IMR-90 (cell line): ENCODE measurements at regions not wholly inside any gene's neighbourhood (a gene's known extent, or its start where the extent isn't known, plus 50 kb on each side); places are given as distances from the start of the nearest gene placed in this dataset.

Experiments
- ATAC-seq: fragments of 200-7000 bp; cut with Tn5 transposase; 2 replicates; pipeline ENCODE4 v1.9.1; 2020; ENCODE audit warnings: low read depth, mild to moderate bottlenecking, moderate library complexity
- BruUV-seq: library from RNA; stranded (reverse); fragments of 400-500 nt; replicated peaks from 2 replicates; lab custom pipeline; 2021; lab: Mats Ljungman, UMichigan
- CTCF ChIA-PET: fragments of 300-600 bp; formaldehyde crosslinking; extraction: SDS; loops from one replicate; lab custom pipeline; 2021; ENCODE audit warnings: antibody characterized with exemption; lab: Yijun Ruan, JAX
- POLR2A ChIA-PET: fragments of 300-600 bp; sonication (Branson Sonifier 250); formaldehyde crosslinking; loops from one replicate; lab custom pipeline; 2022; ENCODE audit warnings: antibody characterized with exemption; ENCODE audit not compliant: unreplicated experiment; lab: Charles Lee
- DNase-seq: peaks from one replicate; pipeline ENCODE4 v3.0.0; 2013
- H2AFZ ChIP-seq: replicated peaks from 2 replicates; pipeline ENCODE3; 2013; ENCODE audit warnings: low read length, mild to moderate bottlenecking; ENCODE audit not compliant: poor library complexity
- H2AK5ac ChIP-seq: 2 replicates; pipeline ENCODE4 v1.6.1; 2013; ENCODE audit warnings: low read depth, low read length, inconsistent platforms
- H2AK9ac ChIP-seq: replicated peaks from 2 replicates; pipeline ENCODE3; 2013; ENCODE audit warnings: mild to moderate bottlenecking, low read depth, low read length, moderate library complexity; ENCODE audit not compliant: poor library complexity
- H2BK120ac ChIP-seq: 2 replicates; pipeline ENCODE4 v1.6.1; 2013; ENCODE audit warnings: low read depth, low read length, inconsistent platforms
- H2BK15ac ChIP-seq: 3 replicates; pipeline ENCODE4 v1.6.1; 2013; ENCODE audit warnings: low read depth, low read length, inconsistent platforms
- H2BK20ac ChIP-seq: 2 replicates; pipeline ENCODE4 v1.6.1; 2013; ENCODE audit warnings: low read depth, mild to moderate bottlenecking, inconsistent platforms, low read length, moderate library complexity
- H2BK5ac ChIP-seq: 2 replicates; pipeline ENCODE4 v1.6.1; 2013; ENCODE audit warnings: mild to moderate bottlenecking, low read depth, low read length, inconsistent platforms; ENCODE audit not compliant: poor library complexity, severe bottlenecking
- H3K14ac ChIP-seq: replicated peaks from 2 replicates; pipeline ENCODE4 v1.6.1; 2013; ENCODE audit warnings: low read depth, low read length, inconsistent platforms
- H3K18ac ChIP-seq: 2 replicates; pipeline ENCODE4 v1.6.1; 2013; ENCODE audit warnings: low read depth, low read length, control low read depth
- H3K23ac ChIP-seq: 2 replicates; pipeline ENCODE4 v1.6.1; 2013; ENCODE audit warnings: low read depth, low read length, inconsistent platforms
- H3K27ac ChIP-seq: 2 replicates; pipeline ENCODE4 v1.5.1; 2013; ENCODE audit warnings: mild to moderate bottlenecking, control low read depth, low read length; ENCODE audit not compliant: insufficient read depth
- H3K27me3 ChIP-seq: 2 replicates; pipeline ENCODE4 v1.6.1; 2013; ENCODE audit warnings: low read length; ENCODE audit not compliant: control insufficient read depth, insufficient read depth
- H3K36me3 ChIP-seq: 2 replicates; pipeline ENCODE4 v1.6.1; 2013; ENCODE audit warnings: low read length, mixed read lengths; ENCODE audit not compliant: control insufficient read depth, insufficient read depth
- H3K4ac ChIP-seq: 2 replicates; pipeline ENCODE4 v1.6.1; 2013; ENCODE audit warnings: low read depth, low read length, inconsistent platforms
- H3K4me1 ChIP-seq: 2 replicates; pipeline ENCODE4 v1.6.1; 2013; ENCODE audit warnings: low read length, mixed read lengths; ENCODE audit not compliant: control insufficient read depth, insufficient read depth
- H3K4me2 ChIP-seq: 2 replicates; pipeline ENCODE4 v1.6.1; 2013; ENCODE audit warnings: low read depth, mild to moderate bottlenecking, control low read depth, low read length, moderate library complexity
- H3K4me3 ChIP-seq: 2 replicates; pipeline ENCODE4 v1.5.1; 2013; ENCODE audit warnings: low read depth, mild to moderate bottlenecking, control low read depth, low read length, moderate library complexity; ENCODE audit not compliant: insufficient read depth
- H3K56ac ChIP-seq: 2 replicates; pipeline ENCODE4 v1.6.1; 2013; ENCODE audit warnings: low read length, inconsistent platforms; ENCODE audit not compliant: insufficient read depth; ENCODE audit errors: extremely low read depth
- H3K79me1 ChIP-seq, 2 experiments: 2 replicates each; pipeline ENCODE4 v1.6.1; 2013; ENCODE audit warnings: low read length in 2 of 2, inconsistent platforms in 1 of 2, low read depth in 1 of 2
- H3K9ac ChIP-seq: 2 replicates; pipeline ENCODE4 v1.6.1; 2013; ENCODE audit warnings: low read depth, low read length, control low read depth
- H3K9me1 ChIP-seq: 2 replicates; pipeline ENCODE4 v1.6.1; 2013; ENCODE audit warnings: low read length, inconsistent platforms; ENCODE audit not compliant: insufficient read depth
- H3K9me3 ChIP-seq: 2 replicates; pipeline ENCODE4 v1.6.1; 2013; ENCODE audit warnings: low read length; ENCODE audit not compliant: control insufficient read depth, insufficient read depth
- H4K20me1 ChIP-seq: 2 replicates; pipeline ENCODE4 v1.6.1; 2013; ENCODE audit warnings: low read length, inconsistent platforms; ENCODE audit not compliant: insufficient read depth
- H4K5ac ChIP-seq: 2 replicates; pipeline ENCODE4 v1.6.1; 2013; ENCODE audit warnings: mild to moderate bottlenecking, low read depth, low read length, control low read depth
- H4K8ac ChIP-seq, 2 experiments: 2 replicates each; pipeline ENCODE4 v1.6.1; 2013; ENCODE audit warnings: low read depth in 2 of 2, low read length in 2 of 2, control low read depth in 1 of 2, inconsistent platforms in 1 of 2
- H4K91ac ChIP-seq: 2 replicates; pipeline ENCODE4 v1.6.1; 2013; ENCODE audit warnings: low read depth, low read length, inconsistent platforms; ENCODE audit not compliant: insufficient read depth
- MAZ ChIP-seq: IDR thresholded peaks from 2 replicates; pipeline ENCODE4 v1.6.1; 2012; ENCODE audit warnings: low read depth, mild to moderate bottlenecking, low read length, improper control_type of control experiment, moderate library complexity, borderline replicate concordance
- POLR2A ChIP-seq: IDR thresholded peaks from 2 replicates; pipeline ENCODE4 v1.6.1; 2012; ENCODE audit warnings: mild to moderate bottlenecking, low read depth, low read length
- SMC3 ChIP-seq: fragments of 150-350 bp; IDR thresholded peaks from 2 replicates; pipeline ENCODE4 v1.6.1; 2016; ENCODE audit warnings: low read depth, mild to moderate bottlenecking, antibody characterized with exemption, low read length, moderate library complexity
- WGBS, 2 experiments: methylation state at CpG; one replicate each; pipeline versions ENCODE4 v1.1.5 to v1.1.7; 2013; ENCODE audit warnings: missing lambda C conversion rate in 2 of 2; ENCODE audit not compliant: insufficient read length in 1 of 2; ENCODE audit errors: extremely low coverage in 2 of 2; 5-methylcytosine and 5-hydroxymethylcytosine counted together
- dilution Hi-C: fragments of 300-500 bp; cut with HindIII; formaldehyde crosslinking; loops from one replicate; pipeline ENCODE4 v1.14.3; 2018; ENCODE audit warnings: low sequenced_read_pairs; ENCODE audit not compliant: unreplicated experiment
- in situ Hi-C: fragments of 300-500 bp; cut with MboI; formaldehyde crosslinking; loops from 3 replicates; pipeline ENCODE4 v1.14.3; 2019; ENCODE audit warnings: low sequenced_read_pairs, inconsistent platforms, mixed read lengths
- intact Hi-C: fragments of 100-400 bp; cut with micrococcal nuclease; formaldehyde crosslinking; loops from 2 replicates; pipeline ENCODE4 v1.10.0; 2022
- TF ChIP-seq, protein P1 (sequence below): fragments of 150-350 bp; IDR thresholded peaks from 2 replicates; pipeline ENCODE4 v1.6.1; 2016; ENCODE audit warnings: low read depth, mild to moderate bottlenecking, low read length, moderate library complexity, borderline replicate concordance

DNA sequence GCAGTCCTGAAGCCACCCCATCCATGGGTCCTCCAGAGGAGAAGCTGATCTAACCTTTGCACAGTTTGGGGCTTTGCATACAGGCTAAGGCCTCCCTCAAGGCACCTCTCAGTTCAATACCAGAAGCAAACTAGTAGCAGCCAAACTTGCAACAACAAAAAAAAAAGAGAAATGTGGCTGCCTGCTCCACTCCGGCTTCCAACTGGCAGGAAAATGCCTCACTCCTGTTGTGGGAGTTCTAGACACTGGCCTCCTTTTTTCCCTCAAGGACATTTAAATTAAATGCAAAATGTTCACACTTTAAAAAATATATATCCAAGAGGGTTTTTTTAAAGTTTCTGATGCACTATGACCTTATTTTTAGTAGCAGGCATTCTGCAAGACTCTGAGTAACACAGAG lies 216.0 kb upstream of the TPM1 start:
- H3K9me3 ChIP-seq: no peaks in the 10 kb centered on the region
- H3K36me3 ChIP-seq: no peaks in the 10 kb centered on the region
- TF ChIP-seq MAZ: no peak
- no peak for TF ChIP-seq SMC3
- TF ChIP-seq, protein P1, sequence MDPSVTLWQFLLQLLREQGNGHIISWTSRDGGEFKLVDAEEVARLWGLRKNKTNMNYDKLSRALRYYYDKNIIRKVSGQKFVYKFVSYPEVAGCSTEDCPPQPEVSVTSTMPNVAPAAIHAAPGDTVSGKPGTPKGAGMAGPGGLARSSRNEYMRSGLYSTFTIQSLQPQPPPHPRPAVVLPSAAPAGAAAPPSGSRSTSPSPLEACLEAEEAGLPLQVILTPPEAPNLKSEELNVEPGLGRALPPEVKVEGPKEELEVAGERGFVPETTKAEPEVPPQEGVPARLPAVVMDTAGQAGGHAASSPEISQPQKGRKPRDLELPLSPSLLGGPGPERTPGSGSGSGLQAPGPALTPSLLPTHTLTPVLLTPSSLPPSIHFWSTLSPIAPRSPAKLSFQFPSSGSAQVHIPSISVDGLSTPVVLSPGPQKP: no peak
- TF ChIP-seq POLR2A: no peak
- POLR2A ChIA-PET: no interaction called here
- H2BK20ac ChIP-seq: no peak overlapping the region
- BruUV-seq: no TSS peak
- H4K8ac ChIP-seq: no peak overlapping the region; a peak in 1 of 4 replicates
- H4K5ac ChIP-seq: no peak overlapping the region
- no peak overlapping the region for H3K4ac ChIP-seq
- DNase-seq (no peak), ATAC-seq (no peak)
- H3K56ac ChIP-seq: no peak overlapping the region
- H2BK120ac ChIP-seq: no peak overlapping the region
- intact Hi-C loops: no loop called here
- H3K27ac ChIP-seq: no peak overlapping the region
- no peak overlapping the region for H2AK5ac ChIP-seq
- WGBS, 2 experiments: no CpG with 5 or more reads among the region's 1 CpG
- H3K23ac ChIP-seq: no peak overlapping the region
- in situ Hi-C loops: no loop called here
- H2BK15ac ChIP-seq: no peak overlapping the region
- no peak overlapping the region for H2AK9ac ChIP-seq
- H4K91ac ChIP-seq: no peak overlapping the region
- H3K4me3 ChIP-seq: no peak overlapping the region
- H3K14ac ChIP-seq: no peak overlapping the region
- H2AFZ ChIP-seq: no peak overlapping the region
- no peak overlapping the region for H2BK5ac ChIP-seq
- peaks cover 0 to 11% of the 10 kb centered on the region in 2 experiments; a peak in 2 of 4 replicates for H3K79me1 ChIP-seq
- no peak overlapping the region for H3K4me2 ChIP-seq
- dilution Hi-C loops: no loop called here
- no peaks in the 10 kb centered on the region for H4K20me1 ChIP-seq
- no peak overlapping the region for H3K9ac ChIP-seq
- CTCF ChIA-PET: interaction anchor here (0.5 kb wide), 1 partner anchor 228 kb away, joined by 3 read pairs; no protein-coding TSS in a partner anchor
- H3K27me3 ChIP-seq: no peaks in the 10 kb centered on the region
- H3K18ac ChIP-seq: no peak overlapping the region
- H3K9me1 ChIP-seq: peaks cover 20% of the 10 kb centered on the region
- peaks cover 13% of the 10 kb centered on the region for H3K4me1 ChIP-seq
